IMR-90 (cell line): ENCODE measurements at regions not wholly inside any gene's neighbourhood (a gene's known extent, or its start where the extent isn't known, plus 50 kb on each side); places are given as distances from the start of the nearest gene placed in this dataset.

Experiments used
- ATAC-seq: fragments of 200-7000 bp; cut with Tn5 transposase; 2 replicates; pipeline ENCODE4 v1.9.1; 2020; ENCODE audit warnings: low read depth, mild to moderate bottlenecking, moderate library complexity
- BruUV-seq: library from RNA; stranded (reverse); fragments of 400-500 nt; replicated peaks from 2 replicates; lab custom pipeline; 2021; lab: Mats Ljungman, UMichigan
- CTCF ChIA-PET: fragments of 300-600 bp; formaldehyde crosslinking; extraction: SDS; loops from one replicate; lab custom pipeline; 2021; ENCODE audit warnings: antibody characterized with exemption; lab: Yijun Ruan, JAX
- POLR2A ChIA-PET: fragments of 300-600 bp; sonication (Branson Sonifier 250); formaldehyde crosslinking; loops from one replicate; lab custom pipeline; 2022; ENCODE audit warnings: antibody characterized with exemption; ENCODE audit not compliant: unreplicated experiment; lab: Charles Lee
- DNase-seq: peaks from one replicate; pipeline ENCODE4 v3.0.0; 2013
- H2AFZ ChIP-seq: replicated peaks from 2 replicates; pipeline ENCODE3; 2013; ENCODE audit warnings: low read length, mild to moderate bottlenecking; ENCODE audit not compliant: poor library complexity
- H2AK5ac ChIP-seq: 2 replicates; pipeline ENCODE4 v1.6.1; 2013; ENCODE audit warnings: low read depth, low read length, inconsistent platforms
- H2AK9ac ChIP-seq: replicated peaks from 2 replicates; pipeline ENCODE3; 2013; ENCODE audit warnings: mild to moderate bottlenecking, low read depth, low read length, moderate library complexity; ENCODE audit not compliant: poor library complexity
- H2BK120ac ChIP-seq: 2 replicates; pipeline ENCODE4 v1.6.1; 2013; ENCODE audit warnings: low read depth, low read length, inconsistent platforms
- H2BK15ac ChIP-seq: 3 replicates; pipeline ENCODE4 v1.6.1; 2013; ENCODE audit warnings: low read depth, low read length, inconsistent platforms
- H2BK20ac ChIP-seq: 2 replicates; pipeline ENCODE4 v1.6.1; 2013; ENCODE audit warnings: low read depth, mild to moderate bottlenecking, inconsistent platforms, low read length, moderate library complexity
- H2BK5ac ChIP-seq: 2 replicates; pipeline ENCODE4 v1.6.1; 2013; ENCODE audit warnings: mild to moderate bottlenecking, low read depth, low read length, inconsistent platforms; ENCODE audit not compliant: poor library complexity, severe bottlenecking
- H3K14ac ChIP-seq: replicated peaks from 2 replicates; pipeline ENCODE4 v1.6.1; 2013; ENCODE audit warnings: low read depth, low read length, inconsistent platforms
- H3K18ac ChIP-seq: 2 replicates; pipeline ENCODE4 v1.6.1; 2013; ENCODE audit warnings: low read depth, low read length, control low read depth
- H3K23ac ChIP-seq: 2 replicates; pipeline ENCODE4 v1.6.1; 2013; ENCODE audit warnings: low read depth, low read length, inconsistent platforms
- H3K27ac ChIP-seq: 2 replicates; pipeline ENCODE4 v1.5.1; 2013; ENCODE audit warnings: mild to moderate bottlenecking, control low read depth, low read length; ENCODE audit not compliant: insufficient read depth
- H3K27me3 ChIP-seq: 2 replicates; pipeline ENCODE4 v1.6.1; 2013; ENCODE audit warnings: low read length; ENCODE audit not compliant: control insufficient read depth, insufficient read depth
- H3K36me3 ChIP-seq: 2 replicates; pipeline ENCODE4 v1.6.1; 2013; ENCODE audit warnings: low read length, mixed read lengths; ENCODE audit not compliant: control insufficient read depth, insufficient read depth
- H3K4ac ChIP-seq: 2 replicates; pipeline ENCODE4 v1.6.1; 2013; ENCODE audit warnings: low read depth, low read length, inconsistent platforms
- H3K4me1 ChIP-seq: 2 replicates; pipeline ENCODE4 v1.6.1; 2013; ENCODE audit warnings: low read length, mixed read lengths; ENCODE audit not compliant: control insufficient read depth, insufficient read depth
- H3K4me2 ChIP-seq: 2 replicates; pipeline ENCODE4 v1.6.1; 2013; ENCODE audit warnings: low read depth, mild to moderate bottlenecking, control low read depth, low read length, moderate library complexity
- H3K4me3 ChIP-seq: 2 replicates; pipeline ENCODE4 v1.5.1; 2013; ENCODE audit warnings: low read depth, mild to moderate bottlenecking, control low read depth, low read length, moderate library complexity; ENCODE audit not compliant: insufficient read depth
- H3K56ac ChIP-seq: 2 replicates; pipeline ENCODE4 v1.6.1; 2013; ENCODE audit warnings: low read length, inconsistent platforms; ENCODE audit not compliant: insufficient read depth; ENCODE audit errors: extremely low read depth
- H3K79me1 ChIP-seq, 2 experiments: 2 replicates each; pipeline ENCODE4 v1.6.1; 2013; ENCODE audit warnings: low read length in 2 of 2, inconsistent platforms in 1 of 2, low read depth in 1 of 2
- H3K9ac ChIP-seq: 2 replicates; pipeline ENCODE4 v1.6.1; 2013; ENCODE audit warnings: low read depth, low read length, control low read depth
- H3K9me1 ChIP-seq: 2 replicates; pipeline ENCODE4 v1.6.1; 2013; ENCODE audit warnings: low read length, inconsistent platforms; ENCODE audit not compliant: insufficient read depth
- H3K9me3 ChIP-seq: 2 replicates; pipeline ENCODE4 v1.6.1; 2013; ENCODE audit warnings: low read length; ENCODE audit not compliant: control insufficient read depth, insufficient read depth
- H4K20me1 ChIP-seq: 2 replicates; pipeline ENCODE4 v1.6.1; 2013; ENCODE audit warnings: low read length, inconsistent platforms; ENCODE audit not compliant: insufficient read depth
- H4K5ac ChIP-seq: 2 replicates; pipeline ENCODE4 v1.6.1; 2013; ENCODE audit warnings: mild to moderate bottlenecking, low read depth, low read length, control low read depth
- H4K8ac ChIP-seq, 2 experiments: 2 replicates each; pipeline ENCODE4 v1.6.1; 2013; ENCODE audit warnings: low read depth in 2 of 2, low read length in 2 of 2, control low read depth in 1 of 2, inconsistent platforms in 1 of 2
- H4K91ac ChIP-seq: 2 replicates; pipeline ENCODE4 v1.6.1; 2013; ENCODE audit warnings: low read depth, low read length, inconsistent platforms; ENCODE audit not compliant: insufficient read depth
- FOS ChIP-seq: fragments of 150-350 bp; IDR thresholded peaks from 2 replicates; pipeline ENCODE4 v1.6.1; 2016; ENCODE audit warnings: low read depth, low read length
- MAFK ChIP-seq: IDR thresholded peaks from 2 replicates; pipeline ENCODE4 v1.6.1; 2012; ENCODE audit warnings: low read depth, low read length, improper control_type of control experiment
- RAD21 ChIP-seq: IDR thresholded peaks from 2 replicates; pipeline ENCODE4 v1.6.1; 2012; ENCODE audit warnings: low read length, improper control_type of control experiment
- WGBS, 2 experiments: methylation state at CpG; one replicate each; pipeline versions ENCODE4 v1.1.5 to v1.1.7; 2013; ENCODE audit warnings: missing lambda C conversion rate in 2 of 2; ENCODE audit not compliant: insufficient read length in 1 of 2; ENCODE audit errors: extremely low coverage in 2 of 2; 5-methylcytosine and 5-hydroxymethylcytosine counted together
- dilution Hi-C: fragments of 300-500 bp; cut with HindIII; formaldehyde crosslinking; loops from one replicate; pipeline ENCODE4 v1.14.3; 2018; ENCODE audit warnings: low sequenced_read_pairs; ENCODE audit not compliant: unreplicated experiment
- in situ Hi-C: fragments of 300-500 bp; cut with MboI; formaldehyde crosslinking; loops from 3 replicates; pipeline ENCODE4 v1.14.3; 2019; ENCODE audit warnings: low sequenced_read_pairs, inconsistent platforms, mixed read lengths
- intact Hi-C: fragments of 100-400 bp; cut with micrococcal nuclease; formaldehyde crosslinking; loops from 2 replicates; pipeline ENCODE4 v1.10.0; 2022

GRCh38 chr3:117304681-117305080 lies 595.1 kb downstream of the TUSC7 start:
- no peak overlapping the region for H3K4ac ChIP-seq
- no peak overlapping the region for H2BK120ac ChIP-seq
- no peak overlapping the region for H4K5ac ChIP-seq
- H3K4me3 ChIP-seq, result no peak overlapping the region
- H3K23ac ChIP-seq, result no peak overlapping the region
- no peaks in the 10 kb centered on the region for H3K4me1 ChIP-seq
- no peaks in the 10 kb centered on the region for H3K79me1 ChIP-seq
- dilution Hi-C loops (no loop called here), intact Hi-C loops (no loop called here), in situ Hi-C loops (no loop called here)
- DNase-seq, result no peak
- no peak overlapping the region for H4K8ac ChIP-seq
- ChIA-PET POLR2A (no interaction called here), CTCF (no interaction called here)
- no peak overlapping the region for H2AK5ac ChIP-seq
- H3K27me3 ChIP-seq, result no peaks in the 10 kb centered on the region
- H3K56ac ChIP-seq, result no peak overlapping the region
- H3K4me2 ChIP-seq, result no peak overlapping the region
- no peak overlapping the region for H4K91ac ChIP-seq
- BruUV-seq, result no TSS peak
- no peak overlapping the region for H2BK20ac ChIP-seq
- no peak overlapping the region for H2AFZ ChIP-seq
- H2AK9ac ChIP-seq, result no peak overlapping the region
- H3K9ac ChIP-seq, result no peak overlapping the region
- H3K9me3 ChIP-seq, result no peaks in the 10 kb centered on the region
- no peak overlapping the region for H3K18ac ChIP-seq
- no peaks in the 10 kb centered on the region for H3K36me3 ChIP-seq
- no CpG with 5 or more reads among the region's 2 CpGs for WGBS, 2 experiments
- H3K14ac ChIP-seq, result no peak overlapping the region
- no peak overlapping the region for H2BK15ac ChIP-seq
- H4K20me1 ChIP-seq, result no peaks in the 10 kb centered on the region
- TF ChIP-seq MAFK (no peak), RAD21 (no peak), FOS (no peak)
- no peak overlapping the region for H2BK5ac ChIP-seq
- no peaks in the 10 kb centered on the region for H3K9me1 ChIP-seq
- H3K27ac ChIP-seq, result no peak overlapping the region
- ATAC-seq, result no peak
